GM19351 (cell line): ENCODE measurements at regions not wholly inside any gene's neighbourhood (a gene's known extent, or its start where the extent isn't known, plus 50 kb on each side); places are given as distances from the start of the nearest gene placed in this dataset.
"Not testable (repeated sequence)": the region's sequence is repeated elsewhere in the genome, so short reads cannot be mapped to it uniquely, and the experiment has no call there.

Source experiments
- ATAC-seq: cut with Tn5 transposase; IDR thresholded peaks from one replicate; pipeline ENCODE4 v1.9.1; 2021; ENCODE audit warnings: mild to moderate bottlenecking, moderate library complexity; ENCODE audit not compliant: unreplicated experiment

DNA sequence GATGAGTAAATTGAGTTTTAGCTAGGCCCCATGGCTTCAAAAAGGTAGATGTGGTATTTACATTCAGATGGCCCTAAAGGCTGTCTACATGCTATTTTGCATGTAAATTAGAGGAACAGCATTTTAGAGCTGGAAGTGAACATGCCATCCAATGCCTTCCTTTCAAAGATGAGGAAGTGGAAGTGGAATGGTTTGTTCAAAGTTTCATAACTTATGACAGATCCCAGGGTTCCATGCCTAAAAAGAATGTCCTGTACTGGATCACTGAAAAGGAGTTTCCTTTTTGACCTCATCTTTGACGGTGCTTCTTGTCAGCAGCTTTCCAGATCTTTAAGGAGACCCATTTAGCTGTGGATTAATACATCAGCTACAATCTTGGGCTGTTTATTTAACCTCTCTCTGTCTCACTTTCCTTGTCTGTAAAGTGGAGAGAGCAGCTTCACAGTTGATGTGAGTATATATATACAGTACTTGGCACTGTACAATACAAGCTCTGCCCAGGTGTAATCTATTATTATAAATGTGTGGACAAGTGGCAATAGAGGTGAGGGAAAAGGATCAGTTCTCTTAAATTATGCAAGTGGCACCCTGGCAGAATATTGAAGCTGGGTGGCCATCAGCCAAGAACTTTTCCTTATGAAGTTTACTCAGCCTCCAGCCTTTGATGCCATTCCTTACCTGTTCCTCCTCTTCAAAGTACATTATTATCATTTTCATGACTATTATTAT lies 68.7 kb upstream of the GOLGA8B start:
- ATAC-seq, result no peak

DNA sequence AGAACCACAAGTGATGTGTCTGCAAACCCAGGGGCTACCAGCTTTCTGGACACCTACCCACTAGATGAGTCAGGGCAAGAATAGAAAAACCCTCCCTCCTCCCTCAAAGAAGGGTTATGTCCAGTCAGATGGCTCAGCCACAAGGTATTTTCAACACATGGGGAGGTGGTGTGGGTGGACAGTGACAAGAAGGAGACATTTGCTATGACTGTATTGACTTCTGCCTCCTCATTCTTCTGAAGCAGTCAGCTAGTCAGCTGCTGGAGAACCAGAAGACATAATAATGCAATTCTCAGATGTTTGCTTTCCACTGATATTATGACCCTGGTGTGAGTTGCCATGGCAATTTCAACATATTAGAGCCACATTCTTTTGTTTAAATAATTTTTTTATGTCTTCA lies 66.7 kb upstream of the GOLGA8B start:
- ATAC-seq, result peak; percentile 86

DNA sequence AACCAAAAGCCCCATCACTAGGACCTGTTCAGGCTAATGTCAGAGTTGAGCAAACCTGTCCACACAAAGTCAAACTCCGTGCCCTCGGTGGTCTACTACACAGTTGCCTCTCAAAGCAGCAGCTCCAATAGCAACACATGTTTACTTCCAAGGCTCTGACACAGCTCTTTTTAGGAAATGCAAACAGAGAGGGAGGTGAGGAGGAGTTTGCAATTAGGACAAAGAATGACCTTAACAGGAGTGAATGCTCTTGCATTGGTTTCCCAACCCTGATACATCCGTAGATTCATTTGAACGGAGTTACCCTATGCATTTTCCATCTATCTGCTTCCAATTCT lies 64.8 kb upstream of the GOLGA8B start:
- ATAC-seq, result no peak

DNA sequence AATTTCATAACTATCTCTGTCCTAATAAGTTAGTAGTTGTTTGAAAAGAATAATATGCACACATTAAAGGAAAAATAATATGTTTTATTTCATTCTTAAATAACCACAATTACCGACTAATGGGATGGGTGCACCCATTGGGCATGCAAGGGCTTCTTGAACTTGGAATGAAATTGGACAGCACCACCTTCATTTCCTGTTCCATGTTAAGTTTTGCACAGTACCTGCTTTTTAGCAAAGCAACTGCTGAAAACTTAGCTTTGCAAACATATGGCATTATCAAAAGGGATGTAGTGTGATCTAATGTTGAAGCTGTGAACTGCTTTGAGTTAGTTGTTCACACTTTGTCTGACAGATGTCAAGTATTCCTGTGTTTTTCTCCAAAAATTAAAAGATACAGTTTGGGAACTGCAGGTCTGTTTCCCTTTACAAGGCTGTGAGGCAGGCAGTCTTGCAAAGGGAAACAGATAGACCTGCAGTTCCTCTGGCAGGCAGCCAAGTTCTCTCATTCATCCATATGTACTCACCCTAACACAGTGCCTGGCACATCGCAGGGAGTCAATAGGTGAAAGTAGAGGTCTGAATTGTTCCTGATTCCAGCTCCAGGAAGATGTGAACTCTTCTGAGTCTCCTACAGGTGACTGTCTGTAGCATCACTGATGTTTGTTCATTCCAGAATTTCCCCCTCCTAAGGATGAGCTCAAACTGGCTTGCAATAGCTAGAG lies 64.3 kb upstream of the GOLGA8B start:
- no peak for ATAC-seq

DNA sequence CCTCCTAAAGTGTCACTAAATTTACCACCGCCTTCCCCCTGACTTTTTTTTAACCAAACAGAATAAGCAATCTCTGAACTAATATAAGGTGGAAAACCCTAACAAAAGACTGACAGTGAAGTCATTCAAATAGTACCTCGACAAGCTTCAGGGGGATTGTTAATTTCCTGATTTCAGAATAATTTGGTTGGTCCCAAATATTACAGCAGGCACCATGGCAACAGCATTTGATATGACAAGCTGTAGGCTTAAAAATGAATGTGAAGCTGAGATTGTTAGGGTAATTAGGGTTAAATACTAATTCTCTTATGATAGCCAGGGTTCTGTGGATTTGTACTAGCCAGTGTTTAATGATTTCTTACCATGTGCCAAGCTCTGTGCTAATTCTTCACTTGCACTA lies 63.5 kb upstream of the GOLGA8B start:
- no peak for ATAC-seq

GRCh38 chr15:34644851-34645250 lies 61.4 kb upstream of the GOLGA8B start:
- no peak for ATAC-seq

DNA sequence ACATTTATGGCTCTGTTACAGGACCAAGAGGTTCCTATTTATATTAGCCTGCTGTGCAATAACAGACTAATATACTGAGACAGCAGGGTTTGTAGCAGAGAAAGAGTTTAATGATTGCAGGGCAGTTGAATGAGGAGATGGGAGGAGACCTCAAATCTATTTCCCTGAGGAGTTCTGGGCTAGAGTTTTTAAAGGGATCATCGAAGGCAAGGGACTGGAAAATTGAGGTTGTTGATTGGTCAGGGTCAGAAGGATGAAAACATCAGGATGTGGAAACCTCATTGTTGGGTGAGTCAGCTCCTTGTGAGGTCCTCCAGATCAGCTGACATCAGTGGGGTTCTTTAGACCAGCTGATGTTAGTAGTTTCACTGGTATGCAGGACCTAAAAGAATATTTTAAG lies 60.6 kb upstream of the GOLGA8B start:
- ATAC-seq, result no peak

DNA sequence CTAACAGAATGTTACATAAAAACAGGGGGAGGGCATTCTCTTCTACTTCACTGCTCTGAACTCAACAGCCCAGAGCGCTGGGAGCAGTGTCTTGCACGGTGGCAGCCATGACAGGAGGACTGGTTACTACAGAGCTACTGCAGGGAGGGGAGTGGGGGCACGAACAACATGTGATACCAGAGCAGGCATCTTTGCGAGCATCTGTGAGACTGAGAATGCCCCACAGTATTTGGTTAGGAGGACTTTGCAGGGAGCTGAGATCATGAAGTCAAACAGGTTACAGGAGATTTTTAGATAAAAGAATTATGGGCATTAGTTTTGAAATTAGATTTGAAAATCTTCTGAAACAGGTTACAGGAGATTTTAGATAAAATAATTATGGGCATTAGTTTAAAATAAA lies 58.8 kb upstream of the GOLGA8B start:
- no peak for ATAC-seq

DNA sequence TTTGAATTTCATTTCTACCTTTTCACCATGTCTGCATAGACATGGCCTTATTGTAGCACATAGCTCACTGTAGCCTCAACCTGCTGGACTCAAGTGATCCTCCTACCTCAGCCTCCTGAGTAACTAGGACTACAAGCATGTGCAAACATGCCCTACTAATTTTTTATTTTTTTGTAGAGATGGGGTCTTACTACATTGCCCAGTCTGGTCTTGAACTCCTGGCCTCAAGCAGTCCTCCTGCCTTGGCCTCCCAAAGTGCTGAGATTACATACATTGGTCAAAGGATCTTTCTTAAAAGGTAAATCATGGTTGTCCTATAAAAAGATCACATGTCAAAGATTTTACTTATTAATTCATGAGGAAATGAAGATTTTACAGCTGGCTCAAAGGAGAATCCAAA lies 57.2 kb upstream of the GOLGA8B start:
- no peak for ATAC-seq

DNA sequence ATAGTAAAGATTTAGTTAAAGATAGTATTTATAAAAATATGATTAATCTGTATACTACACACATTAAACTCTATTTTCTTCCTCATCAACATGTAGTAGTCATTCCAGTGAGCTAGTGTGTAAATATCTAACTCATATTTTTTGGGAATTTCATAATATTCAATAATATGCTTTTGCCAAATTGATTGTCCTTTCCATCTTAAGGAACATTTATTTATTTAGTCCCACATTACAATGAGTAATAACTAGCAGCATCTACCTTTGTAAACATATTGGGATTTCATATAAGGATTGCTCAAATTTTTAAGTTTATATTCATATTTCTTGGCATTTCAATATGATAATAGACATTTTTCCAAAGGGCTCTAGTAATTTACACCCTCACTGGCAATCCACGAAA lies 53.9 kb upstream of the GOLGA8B start:
- ATAC-seq, result no peak

- not testable (repeated sequence) for ATAC-seq
Observed at GRCh38 chr15:34633602-34634001, 50.2 kb upstream of the GOLGA8B start.
